ENCODE measurements at regions not wholly inside any gene's neighbourhood (a gene's known extent, or its start where the extent isn't known, plus 50 kb on each side); places are given as distances from the start of the nearest gene placed in this dataset.

DNA sequence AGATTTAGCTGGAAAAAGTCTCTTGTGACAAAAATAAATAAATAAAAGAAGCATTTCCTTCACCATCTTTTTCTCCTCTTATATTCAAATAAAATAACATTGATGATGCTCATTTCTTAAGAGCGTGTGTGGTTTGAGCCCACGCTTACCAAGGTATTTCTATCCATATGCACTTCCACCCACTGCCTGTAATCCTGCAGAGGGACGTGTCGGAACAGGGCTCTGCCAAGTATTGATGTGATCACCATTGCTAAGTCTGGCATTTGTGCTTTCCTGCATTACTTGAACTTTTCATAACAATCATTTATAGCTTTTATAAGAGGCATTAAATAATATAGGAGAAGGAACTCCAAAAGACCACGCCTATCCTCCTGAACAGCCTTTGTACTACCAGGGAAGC, 107.6 kb downstream of the SHANK2 start:
- no peak for DNase-seq
- H3K9me3 Mint-ChIP-seq: no peaks in the 10 kb centered on the region
- H3K27me3 Mint-ChIP-seq: peaks cover 2% of the 10 kb centered on the region
- ChIA-PET POLR2A (no interaction called here), CTCF (no interaction called here)
- H3K36me3 Mint-ChIP-seq (ENCODE audit: low read depth): no peaks in the 10 kb centered on the region
- TF ChIP-seq, protein P1, sequence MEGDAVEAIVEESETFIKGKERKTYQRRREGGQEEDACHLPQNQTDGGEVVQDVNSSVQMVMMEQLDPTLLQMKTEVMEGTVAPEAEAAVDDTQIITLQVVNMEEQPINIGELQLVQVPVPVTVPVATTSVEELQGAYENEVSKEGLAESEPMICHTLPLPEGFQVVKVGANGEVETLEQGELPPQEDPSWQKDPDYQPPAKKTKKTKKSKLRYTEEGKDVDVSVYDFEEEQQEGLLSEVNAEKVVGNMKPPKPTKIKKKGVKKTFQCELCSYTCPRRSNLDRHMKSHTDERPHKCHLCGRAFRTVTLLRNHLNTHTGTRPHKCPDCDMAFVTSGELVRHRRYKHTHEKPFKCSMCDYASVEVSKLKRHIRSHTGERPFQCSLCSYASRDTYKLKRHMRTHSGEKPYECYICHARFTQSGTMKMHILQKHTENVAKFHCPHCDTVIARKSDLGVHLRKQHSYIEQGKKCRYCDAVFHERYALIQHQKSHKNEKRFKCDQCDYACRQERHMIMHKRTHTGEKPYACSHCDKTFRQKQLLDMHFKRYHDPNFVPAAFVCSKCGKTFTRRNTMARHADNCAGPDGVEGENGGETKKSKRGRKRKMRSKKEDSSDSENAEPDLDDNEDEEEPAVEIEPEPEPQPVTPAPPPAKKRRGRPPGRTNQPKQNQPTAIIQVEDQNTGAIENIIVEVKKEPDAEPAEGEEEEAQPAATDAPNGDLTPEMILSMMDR (IDR thresholded peaks at IDR 0.05): no peak
- ATAC-seq: no peak
- H3K4me1 Mint-ChIP-seq (ENCODE audit: low read depth): no peaks in the 10 kb centered on the region
- no peak overlapping the region for H3K4me3 Mint-ChIP-seq
- intact Hi-C loops (cut with micrococcal nuclease): no loop called here
- no peak overlapping the region for H3K27ac Mint-ChIP-seq

DNA sequence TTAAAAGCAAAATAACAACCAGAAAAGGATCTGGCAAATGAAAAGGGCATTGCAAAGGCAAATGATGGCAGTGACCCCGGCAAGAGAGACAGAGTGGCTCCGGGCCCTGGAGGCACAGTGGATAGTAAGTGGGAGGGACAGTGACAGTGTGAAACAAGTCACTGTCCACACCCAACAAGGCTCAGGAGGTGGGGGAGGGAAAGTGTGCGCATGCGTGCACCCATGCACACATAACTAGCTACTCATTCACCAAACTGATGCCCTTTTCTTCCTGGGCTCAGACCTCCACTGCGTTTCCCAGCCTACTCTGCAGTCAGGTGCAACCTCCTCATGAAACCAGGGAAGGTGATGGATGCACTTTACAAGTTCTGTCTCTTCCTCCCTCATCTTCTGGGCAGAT, 108.4 kb downstream of the SHANK2 start:
- no peaks in the 10 kb centered on the region for H3K4me1 Mint-ChIP-seq (ENCODE audit: low read depth)
- H3K36me3 Mint-ChIP-seq (ENCODE audit: low read depth): no peaks in the 10 kb centered on the region
- ATAC-seq (no peak), DNase-seq (no peak)
- no peak overlapping the region for H3K4me3 Mint-ChIP-seq
- peaks cover 2% of the 10 kb centered on the region for H3K27me3 Mint-ChIP-seq
- POLR2A ChIA-PET: no interaction called here
- intact Hi-C loops (cut with micrococcal nuclease): no loop called here
- no peak overlapping the region for H3K27ac Mint-ChIP-seq
- TF ChIP-seq, protein P1 (IDR thresholded peaks at IDR 0.05): no peak
- CTCF ChIA-PET: no interaction called here
- no peaks in the 10 kb centered on the region for H3K9me3 Mint-ChIP-seq

DNA sequence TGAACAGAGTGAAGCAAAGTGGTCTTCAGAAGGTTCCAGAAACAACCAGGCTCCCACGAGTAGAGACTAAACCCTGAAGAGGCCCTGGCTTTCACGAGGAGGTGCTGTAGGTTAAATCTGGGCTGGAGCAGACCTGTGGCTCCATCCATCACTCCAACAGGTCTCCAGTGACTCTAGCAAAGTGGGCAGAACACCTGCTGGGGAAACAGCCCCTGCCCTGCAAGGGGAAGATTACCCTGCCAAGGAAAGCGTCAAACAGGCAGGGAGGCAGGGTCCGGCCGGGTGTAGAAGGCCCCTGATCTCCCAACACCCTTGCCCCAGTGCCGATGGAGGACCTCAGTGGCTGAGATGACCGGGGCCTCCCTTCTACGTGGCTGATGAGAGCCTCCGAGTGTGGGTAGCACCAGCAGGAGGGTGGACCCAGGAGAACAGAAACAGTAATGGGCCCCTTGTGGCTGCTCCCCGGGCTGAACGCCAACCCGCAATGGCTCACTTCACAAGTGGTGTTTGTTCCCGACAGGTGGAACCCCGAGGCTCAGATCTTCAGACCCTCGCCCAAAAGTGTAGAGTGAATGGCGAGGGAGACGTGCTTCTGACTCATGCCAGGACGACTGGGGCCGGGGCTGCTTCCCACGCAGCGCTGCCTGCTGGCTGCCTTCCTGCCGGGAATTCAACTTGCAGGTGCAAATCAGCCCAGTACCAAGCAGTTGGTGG, 112.0 kb downstream of the SHANK2 start:
- DNase-seq: no peak
- Mint-ChIP-seq H3K9me3 (no peaks in the 10 kb centered on the region), H3K27me3 (no peaks in the 10 kb centered on the region), H3K36me3 (ENCODE audit: low read depth) (no peaks in the 10 kb centered on the region), H3K4me1 (ENCODE audit: low read depth) (no peaks in the 10 kb centered on the region), H3K27ac (no peak overlapping the region), H3K4me3 (no peak overlapping the region)
- CTCF ChIA-PET: no interaction called here
- TF ChIP-seq, protein P1 (IDR thresholded peaks at IDR 0.05): no peak
- intact Hi-C loops (cut with micrococcal nuclease): no loop called here
- POLR2A ChIA-PET: no interaction called here
- no peak for ATAC-seq

DNA sequence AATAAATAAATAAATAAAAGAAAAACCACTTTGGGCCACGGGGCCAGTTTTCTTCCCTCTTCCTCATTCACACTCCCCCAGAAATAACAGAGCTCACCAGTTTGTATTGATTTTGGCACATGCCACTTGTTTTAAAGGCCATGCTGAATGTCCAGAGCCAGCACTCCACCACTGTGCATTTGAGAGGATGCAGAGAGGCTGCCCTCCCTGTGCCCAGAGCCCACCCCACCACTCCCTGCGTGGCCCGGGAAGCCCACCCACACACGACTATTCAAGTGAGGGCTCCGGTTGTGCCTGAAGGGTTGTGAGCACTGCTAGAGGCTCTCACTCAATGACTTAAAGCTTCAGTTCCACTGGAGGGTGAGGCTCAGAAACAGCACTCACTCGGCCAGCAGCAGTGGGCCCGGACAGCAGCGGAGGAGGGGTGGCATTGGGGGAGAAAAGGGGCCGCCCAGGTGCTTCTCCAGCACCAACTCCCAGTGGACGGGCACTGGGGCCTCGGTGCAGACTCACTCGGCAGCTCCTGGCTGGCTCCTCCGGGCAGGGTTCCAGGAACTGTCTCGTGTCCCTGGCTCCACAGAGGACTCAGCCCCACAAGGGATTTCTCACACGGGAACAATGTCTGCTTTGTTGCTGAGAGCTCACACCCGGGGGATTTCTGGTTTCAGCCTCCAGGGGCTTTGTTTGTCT, 112.7 kb downstream of the SHANK2 start:
- Mint-ChIP-seq H3K4me1 (ENCODE audit: low read depth) (no peaks in the 10 kb centered on the region), H3K4me3 (no peak overlapping the region), H3K27me3 (no peaks in the 10 kb centered on the region), H3K9me3 (no peaks in the 10 kb centered on the region), H3K27ac (no peak overlapping the region), H3K36me3 (ENCODE audit: low read depth) (no peaks in the 10 kb centered on the region)
- intact Hi-C loops (cut with micrococcal nuclease): no loop called here
- ATAC-seq (no peak), DNase-seq (no peak)
- ChIA-PET POLR2A (no interaction called here), CTCF (no interaction called here)
- TF ChIP-seq, protein P1 (IDR thresholded peaks at IDR 0.05): no peak

DNA sequence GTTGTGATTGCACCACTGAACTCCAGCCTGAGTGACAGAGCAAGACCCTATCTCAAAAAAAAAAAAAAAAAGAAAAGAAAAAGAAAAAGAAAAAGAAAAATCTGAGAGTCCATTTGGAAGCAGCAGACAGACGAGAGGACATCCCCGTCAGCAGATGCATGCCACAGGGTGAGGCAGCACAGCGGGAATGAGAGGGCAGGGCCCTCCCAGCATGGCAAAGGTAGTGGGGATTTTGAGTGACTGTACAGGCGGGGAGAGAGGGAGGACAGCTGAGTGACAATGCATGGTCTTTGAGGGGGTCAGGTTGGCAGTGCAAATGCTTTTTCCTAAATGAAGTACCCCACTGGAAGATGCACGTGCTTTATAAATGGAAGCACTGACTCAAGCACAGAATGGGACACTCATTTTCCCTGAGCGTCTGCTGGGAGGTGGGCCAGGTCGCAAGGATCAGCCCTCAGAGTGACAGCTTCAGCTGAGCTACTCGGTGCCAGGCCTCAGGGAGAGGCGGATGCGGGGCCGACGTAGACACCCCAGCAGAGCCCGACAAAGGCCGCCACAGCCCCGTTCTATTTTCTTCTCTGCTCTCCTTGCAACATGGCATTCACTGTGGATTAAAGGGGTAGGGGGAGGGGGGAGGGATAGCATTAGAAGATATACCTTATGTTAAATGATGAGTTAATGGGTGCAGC, 113.5 kb downstream of the SHANK2 start:
- Mint-ChIP-seq H3K36me3 (ENCODE audit: low read depth) (no peaks in the 10 kb centered on the region), H3K27me3 (no peaks in the 10 kb centered on the region), H3K27ac (no peak overlapping the region), H3K4me1 (ENCODE audit: low read depth) (no peaks in the 10 kb centered on the region), H3K9me3 (no peaks in the 10 kb centered on the region), H3K4me3 (no peak overlapping the region)
- no peak for ATAC-seq
- POLR2A ChIA-PET: no interaction called here
- intact Hi-C loops (cut with micrococcal nuclease): no loop called here
- no peak for DNase-seq
- TF ChIP-seq, protein P1 (IDR thresholded peaks at IDR 0.05): no peak
- CTCF ChIA-PET: no interaction called here

All from activated CD8-positive, alpha-beta T cell treated with anti-CD3 and anti-CD28 coated beads for 36 hours (primary cell).